GM12878 (cell line): ENCODE measurements at regions not wholly inside any gene's neighbourhood (a gene's known extent, or its start where the extent isn't known, plus 50 kb on each side); places are given as distances from the start of the nearest gene placed in this dataset.

ENCODE experiments used
- CTCF ChIP-seq, 3 experiments: IDR thresholded peaks in 2 of 3; conservative IDR thresholded peaks in 1 of 3; 2 replicates each; pipeline ENCODE4 v1.5.1; 2011; ENCODE audit warnings: low read depth in 3 of 3, low read length in 3 of 3, mild to moderate bottlenecking in 3 of 3, control low read depth in 2 of 3, moderate library complexity in 2 of 3, inconsistent platforms in 1 of 3, mixed read lengths in 1 of 3; ENCODE audit not compliant: control insufficient read depth in 2 of 3, insufficient read depth in 1 of 3; ENCODE audit errors: extremely low read depth in 1 of 3
- MXI1 ChIP-seq: fragments of 150-350 bp; IDR thresholded peaks from 2 replicates; pipeline ENCODE4 v1.6.1; 2011; ENCODE audit warnings: low read depth, mild to moderate bottlenecking, inconsistent platforms, low read length, improper control_type of control experiment
- SMC3 ChIP-seq: IDR thresholded peaks from 2 replicates; pipeline ENCODE4 v1.6.1; 2011; ENCODE audit warnings: low read length, improper control_type of control experiment, borderline replicate concordance
- USF2 ChIP-seq: IDR thresholded peaks from 2 replicates; pipeline ENCODE4 v1.6.1; 2011; ENCODE audit warnings: low read depth, low read length, improper control_type of control experiment, borderline replicate concordance

GRCh38 chr19:32070101-32070500 is 275.3 kb upstream of the ZNF507 start:
- TF ChIP-seq SMC3 (no peak), USF2 (no peak), MXI1 (no peak), CTCF (IDR thresholded peaks at IDR 0.05 in 2 of 3, conservative IDR thresholded peaks at IDR 0.05 in 1 of 3; ENCODE audit: control insufficient read depth in 2 of 3, extremely low read depth in 1 of 3, insufficient read depth in 1 of 3, low read depth in 3 of 3, low read length in 3 of 3) (no peak)
